Mesothelial cell of epicardium (in vitro differentiated cells): ENCODE measurements at regions not wholly inside any gene's neighbourhood (a gene's known extent, or its start where the extent isn't known, plus 50 kb on each side); places are given as distances from the start of the nearest gene placed in this dataset.

Experiments used
- DNase-seq, 2 experiments: peaks; one replicate each; pipeline ENCODE4 v3.0.0; 2021; ENCODE audit warnings: low spot score in 2 of 2; ENCODE audit not compliant: unreplicated experiment in 2 of 2
- H3K27ac Mint-ChIP-seq: 2 replicates; pipeline ENCODE4 v1.8.0; 2021; ENCODE audit warnings: mixed read lengths
- H3K27me3 Mint-ChIP-seq: 2 replicates; pipeline ENCODE4 v1.8.0; 2021; ENCODE audit warnings: low read depth, mixed read lengths
- H3K36me3 Mint-ChIP-seq: 2 replicates; pipeline ENCODE4 v1.8.0; 2021; ENCODE audit warnings: mixed read lengths
- H3K4me1 Mint-ChIP-seq: 2 replicates; pipeline ENCODE4 v1.8.0; 2021; ENCODE audit warnings: mixed read lengths
- H3K4me3 Mint-ChIP-seq: 2 replicates; pipeline ENCODE4 v1.8.0; 2021; ENCODE audit warnings: mild to moderate bottlenecking, moderate library complexity, mixed read lengths
- H3K9me3 Mint-ChIP-seq: 2 replicates; pipeline ENCODE4 v1.8.0; 2021; ENCODE audit warnings: mixed read lengths
- CTCF ChIP-seq: fragments of 200-600 bp; sonication (generic); IDR thresholded peaks from one replicate; pipeline ENCODE4 v1.5.0; 2021; ENCODE audit warnings: antibody characterized with exemption; ENCODE audit not compliant: unreplicated experiment

- no peak for TF ChIP-seq CTCF
- Mint-ChIP-seq H3K27ac (no peak overlapping the region), H3K4me3 (no peak overlapping the region), H3K36me3 (no peaks in the 10 kb centered on the region), H3K27me3 (peaks cover 67% of the 10 kb centered on the region), H3K4me1 (no peaks in the 10 kb centered on the region), H3K9me3 (peaks cover 12% of the 10 kb centered on the region)
- DNase-seq = no peak
These were observed 242.2 kb downstream of the ABHD5 start for GRCh38 chr3:43932921-43933320.

- Mint-ChIP-seq H3K27ac (no peak overlapping the region), H3K4me1 (no peaks in the 10 kb centered on the region), H3K9me3 (no peaks in the 10 kb centered on the region), H3K36me3 (no peaks in the 10 kb centered on the region), H3K4me3 (no peak overlapping the region), H3K27me3 (peaks cover 48% of the 10 kb centered on the region)
- no peak for DNase-seq
- TF ChIP-seq CTCF = no peak
These were observed 257.3 kb downstream of the ABHD5 start for GRCh38 chr3:43948013-43948412.

DNA sequence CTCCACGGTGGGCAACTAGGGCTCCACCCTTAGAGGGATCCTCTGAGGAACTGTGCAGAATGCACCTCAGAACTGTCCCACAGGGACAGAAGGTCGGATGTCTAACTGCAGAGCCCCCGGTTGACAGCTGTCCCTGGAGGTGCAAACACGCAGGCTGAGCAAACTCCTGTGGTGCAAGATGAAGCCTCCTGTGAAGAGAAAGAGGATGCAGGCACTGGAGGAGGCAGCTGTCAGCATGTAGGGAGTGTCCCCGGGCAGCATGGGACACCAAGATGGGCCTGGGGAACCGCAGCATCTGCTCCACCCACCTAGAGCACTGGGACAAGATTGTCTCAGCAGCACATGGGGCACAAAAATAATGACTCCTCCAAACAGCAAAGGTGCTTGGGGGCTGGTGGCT, 258.9 kb downstream of the ABHD5 start:
- DNase-seq = no peak
- H3K4me1 Mint-ChIP-seq = peaks cover 7% of the 10 kb centered on the region
- H3K36me3 Mint-ChIP-seq = no peaks in the 10 kb centered on the region
- H3K27ac Mint-ChIP-seq = no peak overlapping the region
- no peak overlapping the region for H3K4me3 Mint-ChIP-seq
- H3K9me3 Mint-ChIP-seq = no peaks in the 10 kb centered on the region
- no peak for TF ChIP-seq CTCF
- H3K27me3 Mint-ChIP-seq = peaks cover 58% of the 10 kb centered on the region

- no peak for DNase-seq
- Mint-ChIP-seq H3K27ac (no peak overlapping the region), H3K4me3 (no peak overlapping the region), H3K9me3 (no peaks in the 10 kb centered on the region), H3K36me3 (no peaks in the 10 kb centered on the region), H3K4me1 (peaks cover 7% of the 10 kb centered on the region), H3K27me3 (peaks cover 64% of the 10 kb centered on the region)
- no peak for TF ChIP-seq CTCF
These were observed 260.0 kb downstream of the ABHD5 start for GRCh38 chr3:43950775-43951174.

DNA sequence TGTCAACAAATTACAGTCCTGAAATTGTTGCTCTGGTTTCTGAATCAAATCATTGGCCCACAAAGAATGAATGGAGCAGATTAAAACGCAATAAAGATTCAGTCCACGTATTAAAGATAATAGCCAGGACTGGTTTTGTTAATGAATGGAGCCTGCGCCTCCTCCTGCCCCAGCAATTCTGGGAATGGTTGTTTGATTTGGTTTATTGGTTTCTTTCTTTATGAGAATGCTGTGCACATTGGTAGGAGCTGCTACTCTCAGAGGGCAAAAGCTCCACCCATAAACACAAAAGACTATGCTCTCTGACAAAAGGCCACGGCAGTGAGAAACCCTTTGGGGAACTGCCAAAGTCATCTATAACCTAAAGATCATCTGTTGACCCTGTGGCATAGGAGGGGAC, 261.1 kb downstream of the ABHD5 start:
- Mint-ChIP-seq H3K9me3 (no peaks in the 10 kb centered on the region), H3K4me3 (no peak overlapping the region), H3K27ac (no peak overlapping the region), H3K36me3 (no peaks in the 10 kb centered on the region), H3K4me1 (peaks cover 7% of the 10 kb centered on the region), H3K27me3 (peaks cover 74% of the 10 kb centered on the region)
- no peak for DNase-seq
- no peak for TF ChIP-seq CTCF

DNA sequence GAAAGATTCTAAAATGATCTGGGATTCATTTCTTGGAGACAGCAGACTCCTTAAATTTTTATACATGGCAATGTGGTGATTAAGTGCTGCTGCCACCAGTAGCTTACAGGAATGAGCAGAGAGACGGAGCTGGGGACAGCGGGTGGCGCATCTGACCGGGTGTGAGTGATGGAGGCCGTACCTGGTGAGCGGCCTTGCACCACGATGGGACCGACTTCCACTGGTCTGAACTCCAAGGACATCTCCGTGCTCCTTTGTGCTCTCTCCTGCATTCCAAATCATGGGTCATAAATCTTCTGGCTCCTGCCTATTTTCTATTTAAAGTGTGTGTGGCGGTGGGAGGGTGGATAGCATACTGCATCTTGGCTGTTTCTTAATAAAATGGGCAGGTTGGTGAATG, 262.6 kb downstream of the ABHD5 start:
- no peak for TF ChIP-seq CTCF
- Mint-ChIP-seq H3K36me3 (no peaks in the 10 kb centered on the region), H3K9me3 (no peaks in the 10 kb centered on the region), H3K27ac (no peak overlapping the region), H3K4me3 (no peak overlapping the region), H3K27me3 (peaks cover 78% of the 10 kb centered on the region), H3K4me1 (peaks cover 12% of the 10 kb centered on the region)
- DNase-seq = no peak
